NCI-H524 (cell line): ENCODE measurements at regions not wholly inside any gene's neighbourhood (a gene's known extent, or its start where the extent isn't known, plus 50 kb on each side); places are given as distances from the start of the nearest gene placed in this dataset.

Experiments used
- DNase-seq, 2 experiments: peaks; one replicate each; lab custom pipeline; 2025; lab: John Stamatoyannopoulos, UW

DNA sequence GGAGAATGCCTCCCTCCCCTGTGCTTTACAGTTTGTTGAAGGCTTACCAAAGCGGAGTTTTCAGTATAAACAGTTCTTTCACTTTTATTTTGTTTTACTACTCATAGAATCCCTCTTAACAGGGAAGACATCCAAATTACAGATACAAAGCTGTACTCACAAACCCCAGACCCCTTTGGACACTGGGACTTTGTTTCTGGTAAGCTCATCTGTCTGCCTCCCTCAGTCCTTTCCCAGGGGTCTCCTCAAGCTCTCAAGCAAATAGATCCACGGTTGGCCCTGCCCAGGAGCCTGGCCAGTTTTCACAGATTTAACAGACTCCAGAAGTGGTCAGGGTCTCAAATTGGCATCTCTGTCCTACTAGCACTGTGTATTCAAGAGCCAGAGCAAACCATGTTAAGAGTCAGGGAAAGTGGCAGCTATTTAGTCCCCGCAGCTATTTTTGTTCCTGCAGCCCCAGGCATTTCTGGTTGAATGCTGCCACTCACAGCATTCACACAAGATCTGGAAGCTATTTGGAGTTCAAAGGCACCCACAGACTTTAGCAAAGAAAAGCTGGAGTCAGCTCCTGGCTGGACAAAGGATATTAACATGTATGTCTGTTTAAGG is 54.2 kb downstream of the TMEM100 start:
- DNase-seq, result no peak

DNA sequence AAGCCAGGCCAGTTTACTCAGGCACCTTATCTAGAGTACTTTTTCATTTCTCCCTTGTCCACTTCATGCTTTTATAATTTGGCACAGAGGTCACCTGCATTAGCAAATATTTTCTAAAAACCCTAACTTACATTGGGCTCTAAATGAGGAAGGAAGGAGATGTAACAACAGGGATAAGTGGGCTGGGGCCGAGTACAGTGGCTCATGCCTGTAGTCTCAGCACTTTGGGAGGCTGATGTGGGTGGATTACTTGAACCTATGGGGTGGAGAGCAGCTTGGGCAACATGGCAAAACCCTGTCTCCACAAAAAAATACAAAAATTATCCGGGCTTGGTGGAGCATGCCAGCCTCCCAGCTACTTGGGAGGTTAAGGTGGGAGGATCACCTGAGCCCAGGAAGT is 55.9 kb downstream of the TMEM100 start:
- DNase-seq, result no peak

DNA sequence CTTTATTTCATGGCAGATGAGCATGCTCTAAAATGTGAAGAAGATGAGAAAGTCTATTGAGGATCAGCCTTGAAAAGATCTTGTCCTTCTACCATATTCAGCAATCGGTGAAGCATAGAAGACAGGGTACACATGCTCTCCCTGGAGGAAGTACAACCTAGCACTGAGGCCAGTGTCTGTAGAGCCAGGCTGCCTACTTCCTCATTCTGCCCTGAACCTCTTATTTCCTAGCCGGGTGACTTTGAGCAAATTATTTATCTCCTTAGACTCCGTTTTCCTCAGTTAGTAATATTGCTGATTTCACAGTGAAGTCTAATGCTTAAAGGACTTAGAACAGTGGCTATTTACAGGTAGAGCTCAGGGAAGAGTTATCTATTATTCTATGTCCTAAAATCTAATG is 58.4 kb downstream of the TMEM100 start:
- DNase-seq, result no peak

DNA sequence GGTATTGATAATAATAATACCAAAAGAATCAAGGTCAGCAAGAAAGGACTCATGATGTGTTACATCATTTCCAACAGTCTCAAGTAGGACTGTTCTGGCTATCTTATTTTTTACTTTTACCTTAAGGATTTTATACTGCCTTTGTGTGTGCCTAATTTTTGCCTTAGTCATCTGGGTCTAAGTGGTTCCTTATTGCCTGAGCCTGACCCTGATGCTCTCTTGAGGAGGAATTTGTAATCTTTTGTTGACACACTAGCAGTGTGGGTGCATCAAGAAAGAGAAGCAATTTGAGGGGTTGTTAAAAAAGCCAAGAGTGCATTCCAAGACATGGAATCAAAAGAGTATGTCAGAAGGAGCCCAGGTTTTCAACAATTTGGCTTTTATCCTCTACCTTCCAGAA is 59.3 kb downstream of the TMEM100 start:
- no peak for DNase-seq

DNA sequence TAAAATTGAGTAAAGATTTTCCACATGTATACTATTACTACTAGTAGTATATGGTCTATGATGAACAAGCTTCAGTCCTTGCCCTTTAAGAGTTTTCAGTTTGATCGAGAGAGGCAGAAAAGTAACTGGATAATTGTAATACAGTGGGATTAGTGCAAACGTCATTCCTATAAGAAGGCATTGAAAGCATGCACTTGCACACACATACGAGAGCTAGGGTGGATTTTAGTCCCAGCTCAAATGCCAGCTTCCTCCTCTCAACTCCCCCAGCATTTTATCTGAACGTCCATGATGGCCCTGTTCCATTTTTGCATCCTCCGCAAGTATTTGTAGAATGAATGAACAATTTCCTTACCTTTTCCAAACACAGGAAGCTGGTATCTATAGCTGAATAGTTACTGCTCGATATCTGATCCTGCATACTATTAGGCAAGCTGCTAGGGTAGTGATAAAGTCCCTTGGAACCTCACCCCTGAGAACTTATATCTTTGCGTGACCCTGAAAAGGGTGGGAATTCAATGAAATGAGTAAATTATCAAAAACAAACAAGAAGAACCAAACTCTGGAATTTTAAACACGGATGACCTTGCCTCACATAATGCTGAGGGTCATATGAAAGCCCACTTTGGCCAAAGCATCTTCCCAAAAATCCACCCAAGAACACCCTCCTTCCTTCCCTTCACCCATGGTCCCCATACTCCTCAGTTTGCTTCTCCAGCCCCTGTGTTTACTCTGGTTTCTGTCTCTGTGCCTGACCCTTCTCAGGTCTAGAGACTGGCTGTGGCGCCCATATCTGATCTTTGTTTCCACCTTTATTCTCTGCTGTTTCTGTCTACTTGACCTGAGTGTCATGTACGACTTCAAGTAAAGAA is 60.5 kb downstream of the TMEM100 start:
- DNase-seq, result peak in 1 of 2 experiments; percentile 69

DNA sequence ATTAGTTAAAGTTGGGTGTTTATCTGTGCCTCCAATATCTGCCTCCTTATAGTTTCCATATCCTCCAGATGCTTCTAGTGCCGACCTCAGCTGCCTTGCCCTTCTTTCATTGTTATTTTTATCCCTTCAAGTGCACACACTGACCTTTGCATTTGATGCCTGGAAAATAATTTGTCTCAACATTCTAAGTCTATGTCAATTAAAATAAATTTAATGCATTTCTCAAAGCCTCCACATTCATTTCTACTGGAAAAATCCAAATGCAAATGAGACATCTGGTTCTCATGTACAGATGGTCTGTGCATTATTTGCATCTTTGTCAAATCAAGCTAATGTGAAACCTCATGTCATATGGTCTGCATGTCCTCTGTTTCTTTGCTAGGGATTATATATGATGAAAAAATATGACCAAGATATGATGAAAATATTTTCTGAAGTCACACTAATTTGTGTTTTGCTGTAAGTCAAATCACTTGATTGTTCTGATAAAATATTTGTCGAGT is 61.4 kb downstream of the TMEM100 start:
- DNase-seq, result peak; percentile 44 to 85

DNA sequence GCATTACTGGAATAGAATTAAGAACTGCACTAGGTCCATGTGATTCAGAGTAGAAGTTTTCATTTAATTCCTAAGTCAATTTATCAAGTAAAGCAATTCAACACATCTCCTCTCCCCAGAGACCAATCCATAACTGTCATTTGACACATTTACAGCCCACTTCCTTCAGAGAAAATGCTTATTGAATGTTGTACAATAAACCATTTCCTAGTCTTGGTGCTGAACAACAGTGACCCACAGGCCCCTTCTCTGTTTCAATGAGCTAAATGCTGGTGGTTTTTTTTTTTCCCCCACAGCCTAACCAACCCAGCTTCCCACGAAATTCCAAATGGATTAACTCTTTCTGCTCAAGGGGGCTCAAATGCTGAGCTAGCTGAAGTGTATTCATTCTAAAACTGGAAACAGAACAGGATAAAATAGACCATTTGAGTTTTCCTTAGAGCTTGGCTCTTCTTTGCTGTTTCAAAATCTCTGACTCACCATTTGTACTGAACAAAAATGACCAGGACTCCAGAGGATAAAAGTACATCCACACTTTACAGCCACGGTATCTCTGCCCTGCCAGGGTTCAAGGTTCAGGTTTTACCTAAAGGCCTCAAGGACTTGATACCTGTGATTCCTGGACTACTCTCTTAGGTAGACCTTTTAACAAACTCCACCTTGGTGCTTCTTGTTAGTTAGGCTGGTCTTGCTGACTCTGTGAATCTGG is 62.3 kb downstream of the TMEM100 start:
- peak in 1 of 2 experiments; percentile 31 for DNase-seq

DNA sequence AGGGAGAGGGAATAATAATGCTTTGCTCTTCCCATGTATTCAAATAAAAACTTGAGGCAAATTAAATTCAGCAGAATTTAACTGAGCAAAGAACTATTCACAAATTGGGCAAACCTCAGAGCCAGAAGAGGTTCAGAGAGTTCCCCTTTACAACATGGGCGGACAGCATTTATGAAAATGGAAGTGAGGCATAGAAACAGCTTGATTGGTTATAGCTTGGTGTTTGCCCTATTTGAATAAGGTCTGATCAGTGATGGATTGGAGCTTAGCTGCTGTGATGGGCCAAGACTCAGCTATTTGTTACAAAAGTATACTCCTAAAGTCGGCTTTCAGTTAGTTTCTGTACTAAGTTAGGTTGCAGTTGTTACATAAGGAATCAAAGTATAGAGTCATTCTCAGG is 63.0 kb downstream of the TMEM100 start:
- no peak for DNase-seq

DNA sequence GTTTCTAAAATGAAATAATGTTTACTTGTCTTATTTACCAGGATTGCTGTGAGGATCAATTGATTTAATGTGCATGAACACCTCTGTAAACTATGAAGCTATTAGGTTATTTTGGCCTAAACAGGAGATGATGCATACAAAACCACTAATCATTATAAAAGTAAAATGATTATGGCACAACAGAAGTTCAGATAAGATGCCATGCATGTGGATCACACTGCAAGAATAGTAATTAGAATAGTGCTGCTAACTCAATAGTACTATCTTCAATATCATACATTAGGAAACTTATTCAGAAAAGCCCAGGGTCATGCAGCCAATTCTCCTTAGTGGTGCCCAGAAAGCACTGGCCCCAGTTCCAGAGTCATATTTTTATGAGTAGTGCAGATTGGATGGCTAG is 66.9 kb downstream of the TMEM100 start:
- DNase-seq, result no peak

DNA sequence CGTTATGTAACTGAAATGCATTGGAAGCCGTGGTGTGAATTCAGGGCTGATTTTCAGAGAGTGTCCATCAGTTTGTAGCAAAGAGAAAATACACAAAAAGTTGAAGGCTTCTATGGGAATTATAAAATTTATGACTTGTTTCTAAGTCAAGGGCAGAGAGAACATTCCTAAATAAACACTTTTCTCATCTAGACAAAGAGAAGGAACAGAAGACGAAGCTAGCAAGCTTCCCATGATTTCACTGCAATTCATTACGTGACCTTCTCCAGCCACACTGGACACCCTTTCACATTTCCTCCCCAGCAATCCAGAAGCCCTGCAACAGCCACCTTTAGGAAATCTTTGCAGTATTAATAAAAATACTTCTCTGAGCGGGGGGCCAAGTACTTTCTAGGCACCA is 67.8 kb downstream of the TMEM100 start:
- DNase-seq, result no peak

DNA sequence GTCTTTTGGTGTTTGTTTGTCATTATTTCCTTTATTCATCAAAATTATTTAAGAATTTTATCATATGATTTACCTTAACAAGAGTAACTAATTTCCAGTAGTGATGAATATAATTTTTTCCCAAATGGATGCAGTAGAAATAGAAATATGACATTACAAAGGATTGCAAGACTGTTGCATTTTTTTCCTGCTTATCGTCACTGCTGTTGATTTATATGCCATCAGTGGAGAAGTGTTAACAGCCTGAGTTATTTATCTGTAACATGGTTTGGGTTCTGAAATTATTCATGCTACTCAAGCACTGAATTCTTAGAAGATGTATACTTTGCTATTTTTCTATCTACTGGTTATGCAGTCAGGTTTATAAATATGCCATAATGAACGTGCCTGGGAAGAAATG is 68.6 kb downstream of the TMEM100 start:
- DNase-seq, result no peak

DNA sequence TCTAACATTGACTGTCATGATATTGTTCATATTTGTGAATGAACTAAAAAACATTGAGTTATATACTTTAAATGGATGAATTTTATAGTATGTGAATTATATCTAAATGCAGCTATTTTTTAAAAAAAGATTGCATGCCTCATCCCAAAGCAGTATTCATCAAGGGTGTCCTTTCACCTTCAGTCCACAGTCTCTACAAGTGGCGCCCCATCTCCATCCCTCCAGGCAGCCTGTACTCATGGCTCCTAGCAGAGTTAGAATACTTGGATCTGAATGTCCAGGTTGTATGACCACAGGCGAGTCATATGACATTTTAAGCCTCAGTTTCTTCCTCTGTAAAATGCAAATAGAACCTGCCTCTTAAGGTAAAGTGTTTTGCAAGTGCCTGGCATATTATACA is 69.8 kb downstream of the TMEM100 start:
- no peak for DNase-seq

DNA sequence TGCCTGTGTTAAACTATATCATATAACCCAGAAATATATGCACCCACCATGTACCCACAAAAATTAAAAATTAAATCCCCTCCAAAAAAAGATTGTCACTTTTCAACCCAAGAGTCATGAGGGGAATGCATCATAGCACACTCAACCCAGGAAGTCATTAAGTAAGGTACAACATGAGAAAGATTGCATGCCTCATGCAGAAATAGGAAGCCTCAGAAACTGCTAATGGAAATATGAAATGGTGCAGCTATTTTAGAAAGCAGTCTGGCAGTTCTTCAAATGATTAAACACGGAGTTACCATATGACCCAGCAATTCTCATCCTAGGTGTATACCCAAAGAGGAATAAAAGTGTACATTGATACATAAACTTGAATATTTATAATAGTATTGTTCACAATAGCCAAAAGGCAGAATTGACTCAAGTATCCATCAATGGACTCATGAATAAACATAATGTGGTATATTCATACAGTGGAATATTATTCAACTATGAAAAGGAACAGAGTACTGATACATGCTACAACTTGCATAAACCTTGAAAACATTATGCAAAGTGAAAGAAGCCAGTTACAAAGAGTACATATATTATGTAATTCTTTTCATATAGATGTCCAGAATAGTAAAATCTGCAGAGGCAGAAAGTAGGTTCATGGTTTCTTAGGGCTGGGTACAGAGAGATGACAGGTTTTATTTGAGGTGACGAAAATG is 70.4 kb downstream of the TMEM100 start:
- DNase-seq, result no peak

DNA sequence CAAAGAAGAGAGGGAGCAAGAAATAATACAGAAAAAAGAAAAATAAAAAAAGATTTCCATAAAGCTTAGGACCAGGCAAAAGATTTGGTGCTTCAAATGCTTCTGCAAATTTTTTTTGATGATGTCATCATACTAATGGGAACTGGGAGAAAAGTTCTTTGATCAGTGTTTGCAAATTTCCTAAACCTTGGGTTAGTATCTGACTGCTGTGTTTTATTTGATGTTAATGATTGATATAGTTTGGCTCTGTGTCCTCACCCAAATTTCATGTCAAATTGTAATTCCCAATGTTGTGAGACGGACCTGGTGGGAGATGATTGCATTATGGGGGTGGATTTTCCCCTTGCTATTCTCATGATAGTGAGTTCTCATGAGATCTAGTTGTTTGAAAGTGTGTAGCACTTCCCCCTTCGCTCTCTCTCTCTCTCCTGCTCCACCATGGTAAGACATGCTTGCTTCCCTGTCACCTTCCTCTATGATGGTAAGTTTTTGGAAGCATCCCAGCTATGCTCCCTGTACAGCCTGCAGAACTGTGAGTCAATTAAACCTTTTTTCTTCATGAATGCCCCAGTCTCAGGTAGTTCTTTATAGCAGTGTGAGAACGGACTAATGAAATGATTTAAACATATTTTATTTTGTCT is 72.6 kb downstream of the TMEM100 start:
- no peak for DNase-seq

DNA sequence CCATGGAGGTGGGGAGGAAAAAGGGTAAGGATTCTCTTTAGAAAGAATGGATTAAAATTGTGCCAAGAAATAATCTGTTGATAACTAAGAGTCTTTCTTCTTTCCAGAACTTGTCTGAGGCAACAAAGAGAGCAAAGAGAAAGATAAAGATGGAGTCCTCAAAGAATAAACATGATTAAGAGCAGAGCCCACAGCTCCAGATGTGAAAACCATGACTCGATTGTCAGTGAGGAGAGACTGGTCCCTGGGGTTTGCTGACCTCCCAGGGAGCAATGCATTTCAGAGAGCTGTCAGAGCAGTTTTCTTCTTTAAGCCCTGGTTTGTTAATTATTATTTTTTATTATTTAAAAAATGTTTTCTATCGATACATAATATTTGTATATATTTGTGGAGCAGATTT is 74.6 kb downstream of the TMEM100 start:
- DNase-seq, result no peak

DNA sequence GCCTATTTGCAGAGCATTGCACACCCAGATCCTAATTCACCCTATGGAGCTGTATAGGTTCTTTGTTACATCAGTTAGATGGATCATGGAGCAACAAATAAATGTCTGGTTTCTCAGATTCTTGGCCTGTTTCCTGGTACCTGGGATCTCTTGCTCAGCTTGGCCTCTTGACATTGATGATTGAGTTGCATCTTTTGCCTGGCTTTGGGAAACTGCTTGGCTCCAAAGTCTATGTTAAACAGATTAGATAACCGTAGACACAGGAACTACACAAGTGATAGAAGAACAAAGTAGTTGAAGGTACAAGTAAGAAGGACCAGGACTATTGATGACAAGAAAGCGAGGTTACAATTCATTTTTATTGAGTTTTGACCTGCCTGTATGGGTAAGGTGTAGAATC is 77.3 kb downstream of the TMEM100 start:
- DNase-seq, result no peak

DNA sequence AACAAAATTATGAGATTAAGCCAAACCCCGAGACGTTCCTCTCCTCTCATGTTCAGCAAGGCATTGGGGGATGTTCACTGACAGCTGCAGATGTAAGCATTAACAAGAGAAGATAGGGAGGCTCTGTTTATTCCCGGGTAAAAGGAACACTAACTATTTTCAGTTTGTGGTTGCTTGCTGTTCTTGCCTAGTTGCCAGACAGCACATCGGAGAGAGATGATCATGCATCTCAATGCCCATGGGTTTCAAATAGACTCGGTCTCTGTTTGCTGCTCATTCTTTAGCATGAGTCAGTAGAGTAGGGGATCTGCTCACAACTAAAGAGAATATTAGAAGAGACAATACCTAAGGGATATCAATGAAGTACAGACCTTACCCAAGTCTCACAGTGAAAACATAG is 78.3 kb downstream of the TMEM100 start:
- no peak for DNase-seq

DNA sequence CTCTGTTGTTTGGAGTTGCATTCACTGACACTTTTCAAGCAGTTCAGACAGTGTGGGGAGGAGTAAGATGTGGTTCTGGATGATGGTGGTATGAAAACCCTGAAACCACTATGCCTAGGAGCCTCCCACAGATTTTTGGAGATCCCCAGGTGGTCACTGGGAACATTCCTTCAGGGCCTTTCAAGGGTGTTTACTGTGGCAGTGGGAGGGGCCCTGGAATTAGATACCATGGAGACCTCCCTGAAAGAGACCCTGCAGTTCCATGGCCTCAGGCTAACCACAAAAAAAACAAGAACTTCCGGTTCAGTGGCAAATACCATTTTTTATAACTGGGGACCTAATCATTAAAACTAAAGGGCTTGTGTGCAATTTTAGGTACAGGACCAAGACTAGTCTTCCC is 79.9 kb downstream of the TMEM100 start:
- no peak for DNase-seq

DNA sequence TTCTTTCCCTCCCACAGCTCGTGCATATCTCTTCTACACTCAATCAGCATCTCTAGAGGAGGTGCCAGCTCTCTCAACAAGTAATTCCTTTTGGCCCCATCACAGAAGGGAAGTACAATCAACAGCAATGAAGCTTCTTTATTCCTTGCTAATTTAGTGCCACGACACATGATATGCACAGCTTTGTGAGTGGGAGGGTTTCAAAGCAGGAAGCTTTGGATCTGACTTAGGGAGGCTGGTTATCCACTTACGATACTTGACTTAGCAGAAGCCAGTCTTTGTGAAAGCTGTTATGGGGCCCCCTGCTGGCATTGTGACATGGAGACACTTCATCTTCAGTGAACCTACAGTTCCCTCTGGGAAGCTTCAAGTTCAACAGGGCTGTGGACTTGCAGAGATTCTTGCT is 81.0 kb downstream of the TMEM100 start:
- peak; percentile 85 to 89 for DNase-seq

DNA sequence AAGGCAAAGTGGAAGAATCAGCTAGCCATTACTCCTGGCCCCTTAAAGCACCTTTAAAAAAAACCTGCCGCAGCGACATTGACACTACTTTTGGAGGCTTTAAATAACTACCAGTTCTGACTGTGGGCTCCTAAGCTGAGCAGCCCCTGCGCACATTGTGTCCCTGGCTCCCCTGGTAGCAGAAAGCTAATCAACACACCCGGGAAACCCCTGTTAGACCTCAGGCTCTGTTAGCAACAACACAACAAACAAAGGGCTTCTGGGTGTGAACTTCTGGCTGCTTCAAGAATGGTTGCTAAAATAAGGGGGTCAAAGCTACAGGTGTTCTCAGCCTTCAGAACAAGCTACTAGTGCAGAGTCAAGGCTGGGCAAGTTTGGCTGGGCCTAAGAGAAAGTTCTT is 83.6 kb downstream of the TMEM100 start:
- DNase-seq, result no peak

DNA sequence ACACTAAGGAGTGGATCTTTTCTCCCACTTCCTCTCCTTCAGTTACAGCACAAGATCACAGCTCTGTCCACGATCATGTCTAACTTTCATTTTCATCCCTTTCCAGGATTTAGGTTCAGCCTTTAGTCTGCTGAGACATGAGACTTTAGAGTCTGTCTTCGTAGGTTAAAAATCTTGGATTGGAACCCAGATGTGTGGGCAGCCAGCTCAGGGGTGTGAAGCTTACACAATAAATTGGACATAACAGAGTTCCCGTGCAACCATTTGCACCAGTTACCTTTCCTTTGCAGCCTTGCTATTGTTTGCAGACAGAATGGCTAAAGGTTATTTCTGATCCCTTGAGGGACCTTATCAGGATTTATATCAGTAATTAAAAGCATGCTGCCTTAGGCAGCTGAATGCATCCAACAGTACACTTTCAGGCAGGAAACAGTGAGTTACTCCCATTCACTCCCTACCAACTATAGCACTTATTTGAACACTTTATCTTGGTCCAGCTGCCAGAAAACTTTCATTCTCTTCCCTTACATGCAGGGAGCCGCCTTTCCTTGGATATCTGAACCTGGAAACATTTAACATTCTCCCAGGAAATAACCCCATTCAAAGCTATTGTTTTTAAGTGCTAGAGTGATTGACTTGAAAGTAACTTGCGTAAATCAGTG is 87.3 kb downstream of the TMEM100 start:
- no peak for DNase-seq
